GM18502 (cell line): ENCODE measurements at regions not wholly inside any gene's neighbourhood (a gene's known extent, or its start where the extent isn't known, plus 50 kb on each side); places are given as distances from the start of the nearest gene placed in this dataset.

ENCODE experiments used
- ATAC-seq: cut with Tn5 transposase; IDR thresholded peaks from one replicate; pipeline ENCODE4 v1.9.1; 2021; ENCODE audit warnings: mild to moderate bottlenecking; ENCODE audit not compliant: unreplicated experiment, poor library complexity

DNA sequence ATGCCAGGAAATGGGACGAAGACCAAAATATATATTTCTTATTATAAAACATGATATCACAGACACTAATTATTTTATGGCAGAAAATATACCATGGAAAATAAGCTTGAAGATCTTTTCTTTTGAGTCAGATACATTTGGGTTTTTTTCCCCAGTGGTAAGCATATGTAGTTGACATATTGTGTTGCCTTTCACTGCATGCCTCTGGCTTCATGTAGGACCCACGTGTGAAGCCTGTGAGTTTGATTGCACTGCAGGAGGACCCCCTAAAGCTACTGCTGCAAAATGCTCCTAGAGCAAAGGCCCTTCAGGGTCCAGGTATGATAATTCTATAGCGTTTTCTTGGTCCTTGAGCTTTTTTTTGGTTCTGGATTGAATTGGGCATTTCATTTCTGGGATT, 190.7 kb upstream of the KIRREL3 start:
- ATAC-seq = no peak

DNA sequence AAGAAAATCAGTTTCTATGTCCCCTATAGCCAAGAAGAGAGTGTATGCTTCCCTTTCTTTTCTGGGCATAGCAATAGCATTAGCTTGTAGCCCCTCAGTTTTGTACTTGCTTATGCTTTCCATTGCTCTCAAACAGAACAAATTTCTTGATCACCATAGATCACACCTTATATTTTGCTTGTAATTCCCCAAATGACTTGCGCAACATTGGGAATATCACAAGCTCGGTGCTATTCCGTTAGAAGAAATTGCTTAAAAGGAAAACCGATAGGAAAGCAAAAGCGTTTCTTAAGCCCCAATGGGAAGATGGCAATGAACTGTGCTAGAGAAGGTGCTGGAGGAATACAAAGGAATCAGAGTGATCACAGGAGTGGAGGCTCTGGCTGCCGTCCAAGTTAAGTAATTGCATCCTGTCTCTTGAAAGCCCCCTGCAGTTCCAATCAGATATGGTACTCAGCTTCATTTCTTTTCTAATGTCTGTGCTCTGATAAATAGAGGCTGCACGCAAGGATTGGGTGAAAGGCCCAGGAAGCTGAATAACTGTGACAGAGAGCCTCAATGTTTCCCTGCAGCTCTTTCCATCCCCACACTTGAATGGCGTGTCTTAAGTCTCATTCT, 182.1 kb upstream of the KIRREL3 start:
- ATAC-seq = no peak

DNA sequence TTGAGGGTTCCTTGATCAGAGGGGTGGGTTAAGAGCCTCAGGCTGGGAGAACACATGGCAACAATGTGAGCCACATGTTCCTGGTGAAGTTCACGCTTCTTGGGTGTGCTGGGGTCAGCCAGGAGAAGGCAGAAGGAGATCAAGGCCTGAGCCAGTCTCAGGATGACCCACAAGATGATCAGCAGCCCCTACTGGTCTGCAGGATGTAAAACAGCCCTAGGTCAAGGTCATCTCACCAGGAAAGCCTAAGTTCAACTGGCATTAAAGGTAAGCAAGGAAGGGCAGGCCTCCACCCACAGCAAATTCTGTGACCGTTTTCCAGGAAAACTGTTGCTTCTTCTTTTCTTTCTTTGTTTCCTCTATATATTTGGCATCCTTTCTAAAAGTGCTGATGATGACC, 156.7 kb upstream of the KIRREL3 start:
- no peak for ATAC-seq

DNA sequence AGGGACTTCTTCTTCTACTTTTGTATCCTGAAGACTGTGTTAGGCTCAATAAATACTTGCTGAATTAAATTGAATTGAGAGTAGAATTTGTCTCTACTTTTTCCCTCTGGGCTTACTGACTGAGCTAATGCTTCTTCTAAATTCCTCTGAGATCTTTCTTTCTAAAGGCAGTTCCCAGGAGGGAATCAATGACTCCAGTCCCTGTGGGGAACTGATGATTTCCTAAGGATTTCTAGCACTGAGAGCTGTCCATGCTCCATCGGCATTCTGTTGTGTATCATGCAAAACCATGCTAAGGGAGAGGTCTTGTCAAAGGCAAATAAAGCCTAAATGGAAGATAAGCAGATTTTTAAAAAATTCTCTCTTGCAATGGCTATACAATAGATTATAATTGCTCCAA, 148.8 kb upstream of the KIRREL3 start:
- ATAC-seq = no peak

DNA sequence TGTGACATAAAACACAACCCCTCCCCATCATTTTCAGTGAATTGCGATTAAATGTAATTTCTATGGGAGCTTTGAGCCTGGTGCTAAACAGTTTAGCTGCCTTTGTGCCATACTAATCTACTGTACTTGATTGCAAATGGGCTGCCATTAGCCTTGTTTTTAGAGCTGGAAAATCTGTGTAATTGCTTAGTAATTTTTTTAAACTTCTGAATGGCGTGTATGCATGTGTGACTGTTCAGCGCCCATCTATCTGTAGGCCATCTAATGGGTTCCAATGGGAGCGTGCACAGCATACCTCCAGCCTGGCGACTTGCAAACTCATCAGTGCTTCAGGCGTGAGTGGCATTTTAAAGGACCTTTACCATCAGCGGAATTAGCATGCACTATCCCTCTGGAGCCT, 142.7 kb upstream of the KIRREL3 start:
- no peak for ATAC-seq

DNA sequence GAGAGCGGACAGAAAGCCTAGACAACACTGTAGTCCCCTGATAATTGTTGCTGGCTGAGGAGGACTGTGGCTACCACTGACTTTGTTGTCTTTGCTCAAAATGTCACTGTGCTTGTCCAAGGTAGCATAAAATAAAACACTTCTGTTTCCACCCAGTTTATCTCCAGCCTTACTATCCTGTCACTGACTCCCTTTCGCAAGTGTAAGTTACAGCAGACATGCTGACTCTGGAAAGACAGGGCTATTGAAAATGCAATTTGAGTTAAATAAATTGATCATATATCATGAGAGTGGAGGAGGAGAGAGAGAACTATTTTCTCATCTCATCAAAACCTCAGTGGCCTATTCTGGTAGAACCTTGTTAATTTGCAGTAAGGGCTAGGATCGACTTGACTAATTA, 138.0 kb upstream of the KIRREL3 start:
- ATAC-seq = no peak

DNA sequence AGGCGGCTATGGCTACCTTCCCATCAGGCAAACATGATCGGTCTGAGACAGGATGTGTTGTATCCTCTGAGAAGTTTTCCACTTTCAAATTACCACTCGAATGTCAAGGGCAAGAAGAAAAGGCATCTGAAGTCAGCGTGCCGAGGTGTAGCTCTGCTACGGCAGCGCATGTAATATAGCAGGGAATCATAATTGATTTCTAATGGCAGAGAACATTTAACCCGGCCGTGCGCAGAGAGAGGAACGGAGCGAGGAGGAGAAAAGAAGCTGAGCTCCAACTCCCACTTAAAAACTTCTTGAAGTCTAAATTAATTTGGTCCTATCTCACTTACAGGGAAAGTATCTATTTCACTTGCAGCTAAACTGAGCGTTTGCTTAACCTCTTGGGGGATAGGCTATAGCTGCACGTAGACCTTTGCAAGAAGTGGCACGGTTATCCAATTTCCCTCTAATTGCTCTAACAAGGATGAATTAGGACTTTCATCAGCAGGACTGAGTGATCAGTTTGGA, 137.3 kb upstream of the KIRREL3 start:
- no peak for ATAC-seq

DNA sequence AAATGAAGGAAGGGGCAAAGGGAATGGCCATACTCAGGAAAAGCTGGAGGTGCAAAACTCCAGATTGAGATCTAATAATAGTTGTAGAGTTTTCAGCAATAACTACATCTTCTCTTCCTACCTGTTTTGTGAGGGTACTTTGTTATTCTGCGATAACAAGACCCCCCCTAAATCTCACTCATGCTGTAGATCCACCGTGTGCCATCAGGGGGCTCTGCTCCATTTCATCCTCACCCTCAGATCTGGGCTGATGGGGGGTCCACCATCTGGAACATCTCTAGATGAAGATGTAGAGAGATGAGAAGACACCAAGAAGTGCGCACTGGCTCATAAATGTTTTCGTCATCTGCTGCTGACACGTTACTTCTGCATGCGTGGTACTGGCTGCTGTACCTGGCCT, 135.9 kb upstream of the KIRREL3 start:
- no peak for ATAC-seq

DNA sequence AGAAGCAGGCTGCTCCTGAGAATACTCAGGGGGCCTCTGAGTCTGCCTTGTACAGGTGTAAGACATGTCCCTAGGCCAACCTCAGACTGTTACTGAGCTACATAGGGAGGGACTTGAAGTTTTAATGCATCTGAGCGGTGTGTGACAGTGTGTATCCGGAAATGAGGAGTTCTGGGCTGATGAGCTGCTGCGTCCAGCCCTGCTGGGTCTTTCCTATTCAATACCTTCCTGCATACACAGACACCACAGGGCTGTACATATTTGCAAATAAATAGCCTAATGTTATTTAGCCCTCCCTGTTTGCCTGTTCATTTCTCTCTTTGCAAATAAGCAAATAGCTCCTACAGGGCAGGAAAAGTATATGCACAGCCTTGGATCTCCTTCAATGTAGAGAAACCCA, 134.7 kb upstream of the KIRREL3 start:
- no peak for ATAC-seq

DNA sequence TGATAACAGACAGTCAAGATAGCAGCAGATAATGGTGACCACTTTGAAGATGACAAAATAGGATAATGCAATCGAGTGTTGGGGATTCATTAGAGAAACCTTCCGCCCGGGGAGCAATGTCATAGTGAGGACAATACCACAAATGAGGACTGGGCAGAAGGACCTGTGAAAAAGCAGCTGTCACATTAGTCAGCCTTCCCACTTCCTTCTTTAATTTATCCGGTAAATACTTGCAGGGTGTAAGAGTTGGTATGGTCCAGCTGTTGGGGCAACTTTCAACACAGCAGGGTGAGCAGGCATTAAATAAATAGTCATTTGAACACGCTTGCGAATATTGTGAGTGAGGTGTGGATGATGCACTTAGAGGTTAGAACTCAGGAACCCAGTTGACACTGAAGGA, 132.5 kb upstream of the KIRREL3 start:
- no peak for ATAC-seq

DNA sequence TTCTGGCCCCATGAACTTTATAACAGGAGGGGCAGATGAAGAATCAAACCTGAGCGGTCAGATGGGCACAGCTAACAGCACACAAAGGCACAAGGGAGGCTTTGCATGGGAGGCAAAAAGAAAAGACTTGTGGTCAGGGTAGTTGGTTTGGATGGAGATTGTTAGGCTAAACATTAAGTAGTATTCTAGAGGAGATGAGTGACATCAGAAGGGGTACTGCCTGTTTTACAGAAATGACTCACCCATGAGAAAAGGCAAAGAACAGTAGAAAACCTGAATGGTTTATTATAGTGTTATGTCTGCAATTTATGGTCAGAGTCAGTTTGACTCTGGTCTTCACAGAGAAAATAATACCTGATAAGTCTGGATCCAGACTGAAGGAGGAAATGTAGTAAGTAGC, 129.8 kb upstream of the KIRREL3 start:
- ATAC-seq = no peak

DNA sequence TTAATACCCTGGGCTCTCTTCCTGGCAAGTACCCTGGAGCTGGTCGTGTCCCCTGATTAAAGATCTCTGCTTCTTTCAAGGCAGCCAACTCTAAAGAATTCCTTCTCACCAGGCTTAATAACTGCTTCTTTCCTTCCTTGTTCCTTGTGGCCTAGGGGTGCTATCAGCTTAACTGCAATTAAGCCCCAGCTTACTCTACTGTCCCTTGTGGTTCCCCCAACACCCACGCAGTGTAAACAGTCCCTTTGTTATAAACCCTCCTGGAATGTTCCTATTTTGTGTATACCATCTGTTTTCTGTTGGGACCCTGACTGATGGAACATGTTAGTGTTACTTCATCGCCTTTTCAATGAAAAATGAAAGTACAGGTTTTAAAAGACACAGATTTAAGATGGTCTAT, 126.4 kb upstream of the KIRREL3 start:
- ATAC-seq = no peak

DNA sequence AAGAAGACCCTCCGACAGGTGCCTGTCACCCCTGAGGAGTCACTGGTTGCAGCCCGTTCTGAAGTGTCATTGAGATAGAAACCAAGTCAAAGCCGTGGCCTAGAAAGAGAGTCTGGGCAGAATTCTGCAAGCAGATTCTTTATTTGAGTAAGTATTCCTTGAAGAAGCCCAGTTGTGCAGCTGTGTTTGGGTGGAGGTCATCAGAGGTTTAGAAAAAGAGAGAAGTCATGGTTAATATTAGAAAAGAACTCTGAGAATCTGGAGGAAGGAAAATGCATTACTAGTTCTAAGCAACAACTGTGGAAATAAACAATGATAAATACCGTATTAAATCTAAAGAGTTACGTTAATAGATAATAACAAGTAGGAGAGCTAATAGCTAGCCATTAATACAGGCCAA, 118.8 kb upstream of the KIRREL3 start:
- no peak for ATAC-seq

DNA sequence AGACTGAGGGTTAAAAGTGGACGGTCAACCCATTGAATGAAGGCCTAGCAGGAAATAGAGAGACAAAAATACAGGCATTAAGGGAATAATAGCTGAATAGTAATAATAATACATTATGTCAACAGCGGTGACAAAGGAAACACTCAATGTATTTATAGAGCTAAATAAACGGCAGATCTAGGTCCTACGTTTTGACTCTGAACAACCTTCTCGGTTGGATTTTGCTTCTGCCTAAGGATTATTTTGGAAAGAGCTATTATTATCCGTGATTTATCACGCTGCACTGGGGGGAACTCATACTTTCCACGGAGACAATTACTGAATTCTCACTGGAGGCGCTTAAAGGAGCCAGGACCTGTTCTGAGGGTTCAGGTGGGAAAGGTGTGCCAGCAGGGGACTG, 118.2 kb upstream of the KIRREL3 start:
- no peak for ATAC-seq

DNA sequence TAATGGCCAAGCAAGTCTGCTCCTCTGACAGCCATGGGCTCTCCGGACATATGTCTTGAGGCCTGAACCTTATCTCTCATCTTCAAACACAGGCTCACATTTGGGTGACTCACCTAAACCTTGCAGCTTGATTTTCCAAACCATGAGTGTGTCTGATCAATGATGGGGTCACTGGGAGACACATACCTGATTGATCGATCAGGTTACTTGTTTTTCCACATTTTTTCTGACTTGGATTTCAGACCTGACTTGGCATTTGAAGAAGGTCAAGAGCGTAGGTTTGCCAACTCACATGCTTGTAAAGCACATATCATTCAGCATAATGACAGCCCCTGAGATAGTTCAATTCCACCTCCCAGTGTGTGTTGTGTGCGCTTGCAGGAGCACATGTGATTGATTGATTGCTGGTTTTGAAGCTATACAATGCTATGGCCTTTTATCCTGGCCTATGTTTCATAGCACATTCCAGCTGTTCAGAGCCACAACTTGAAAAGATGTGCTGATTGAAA, 116.7 kb upstream of the KIRREL3 start:
- ATAC-seq = no peak

DNA sequence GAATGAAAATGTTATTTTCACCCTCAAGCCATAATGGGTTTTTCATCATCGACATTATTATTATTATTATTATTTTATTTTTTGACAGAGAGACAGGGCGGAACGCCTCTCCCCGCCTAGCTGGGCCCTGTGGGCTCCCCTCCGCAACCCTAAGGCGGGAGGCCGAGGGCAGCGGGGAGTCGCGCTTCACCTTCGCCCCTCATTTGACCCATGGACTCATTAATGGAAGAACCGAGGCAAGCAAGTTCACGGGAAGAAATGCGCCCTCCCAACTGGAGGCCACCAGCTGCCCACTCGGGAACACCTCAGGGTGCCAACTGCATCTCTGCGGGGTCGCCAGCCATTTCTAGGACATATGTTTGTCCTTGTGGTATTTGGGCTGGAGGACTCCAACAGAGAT, 115.3 kb upstream of the KIRREL3 start:
- ATAC-seq = no peak

DNA sequence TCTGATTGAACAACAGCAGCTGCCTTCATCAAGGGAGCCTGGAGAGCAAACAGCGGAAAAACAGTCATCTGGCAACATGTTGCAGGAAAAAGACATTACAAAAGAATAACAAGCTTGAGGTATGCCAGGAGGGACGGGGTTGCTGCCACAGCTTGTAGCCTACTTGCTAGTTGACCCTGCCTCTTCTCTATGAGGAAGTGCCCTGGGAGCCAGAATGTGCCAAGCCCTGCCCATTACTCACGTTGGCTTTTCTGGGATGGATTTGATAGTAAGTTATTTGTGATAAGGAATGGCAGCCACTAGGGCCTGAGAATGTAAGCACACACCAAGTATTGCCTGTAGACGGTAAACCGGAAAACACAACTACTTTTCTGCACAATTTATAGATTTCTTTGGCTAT, 113.5 kb upstream of the KIRREL3 start:
- no peak for ATAC-seq

DNA sequence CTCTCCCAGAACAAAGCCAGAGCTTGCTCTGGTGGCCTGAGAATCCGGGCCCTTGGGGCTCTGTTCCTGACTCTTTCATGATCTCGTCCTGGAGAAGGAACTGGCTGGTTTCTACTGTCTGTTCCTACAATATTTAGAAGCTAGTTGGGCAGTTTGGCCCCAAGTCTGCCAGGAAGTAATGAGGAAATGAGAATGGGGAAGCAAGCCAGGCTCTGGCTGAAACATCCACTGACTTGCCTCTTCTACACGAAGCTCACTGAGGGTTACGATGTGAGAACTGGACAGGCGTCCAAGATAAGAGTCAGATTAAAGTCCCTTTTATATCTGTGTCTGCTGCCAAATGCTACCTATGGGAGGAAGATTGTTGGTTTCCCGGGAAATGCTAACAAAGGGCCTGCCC, 110.0 kb upstream of the KIRREL3 start:
- ATAC-seq = no peak

DNA sequence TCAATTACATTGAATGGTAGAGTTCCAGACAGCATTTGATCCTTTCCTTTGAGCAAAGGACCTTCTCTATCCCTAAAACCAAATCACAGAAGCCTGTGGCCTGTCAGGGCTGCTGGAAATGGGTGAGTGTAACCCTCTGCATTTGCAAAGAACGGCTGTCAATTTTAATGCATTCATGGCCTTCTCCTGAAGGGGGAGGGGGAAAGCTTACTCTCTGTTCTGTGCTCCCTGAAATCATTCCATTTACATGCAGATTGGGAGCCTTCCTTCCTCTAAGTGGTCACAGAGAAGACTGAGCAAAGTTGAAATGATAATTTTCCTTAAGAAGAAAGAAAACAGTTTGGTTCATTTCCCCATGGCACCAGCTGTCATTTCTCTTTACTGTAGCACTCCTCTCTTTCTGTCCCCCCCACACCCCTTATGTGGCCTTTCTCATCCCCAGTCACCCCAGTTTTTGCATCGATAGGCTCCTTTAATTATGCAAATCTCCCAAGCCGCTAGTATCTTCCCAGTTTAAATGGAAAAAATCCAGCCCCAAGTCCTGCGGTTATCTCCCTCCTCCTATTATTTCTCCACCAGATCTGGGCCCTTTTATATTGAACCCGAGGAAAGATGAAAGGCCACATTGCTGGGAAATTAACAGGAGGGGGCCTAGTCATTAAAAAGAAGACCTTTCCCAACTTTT, 109.4 kb upstream of the KIRREL3 start:
- ATAC-seq = no peak

DNA sequence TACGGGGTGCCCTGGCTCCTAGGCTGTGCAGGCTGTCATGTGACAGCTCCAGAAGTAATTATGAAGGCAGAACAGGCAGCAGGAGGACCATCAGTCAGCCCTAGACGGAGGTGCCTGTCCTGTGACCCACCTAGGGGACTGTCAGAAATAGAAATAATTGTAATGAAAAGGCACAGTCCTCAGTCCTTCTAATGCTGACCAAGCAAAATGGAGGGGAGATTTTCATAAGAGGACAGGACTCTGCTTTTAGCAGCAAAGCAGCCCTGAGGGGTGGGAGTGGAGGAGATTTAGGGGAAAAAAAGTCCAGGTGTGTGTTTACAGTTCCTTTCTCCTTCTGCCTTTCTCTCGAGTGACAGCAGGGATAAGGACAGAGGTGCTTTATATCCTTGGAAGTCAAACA, 108.3 kb upstream of the KIRREL3 start:
- ATAC-seq = no peak

DNA sequence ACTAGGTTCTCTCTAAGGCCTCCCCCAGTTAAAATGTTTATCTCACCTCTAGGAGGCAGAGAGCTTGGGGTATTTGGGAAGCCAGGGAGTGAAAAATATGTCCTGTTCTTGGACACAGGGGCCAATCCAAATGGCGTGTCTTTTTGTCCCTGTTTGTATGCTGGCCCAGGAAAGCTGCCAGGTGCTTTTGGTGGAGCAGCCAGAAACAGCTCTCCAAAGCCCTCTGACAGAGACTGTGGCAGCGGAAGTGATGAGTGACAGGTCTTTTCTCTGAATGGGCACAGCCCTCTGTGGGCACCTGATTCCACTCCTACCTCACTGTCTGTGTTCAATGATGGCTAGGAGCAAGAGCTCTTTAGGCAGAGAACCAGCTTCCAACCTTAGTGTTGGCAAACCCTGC, 106.4 kb upstream of the KIRREL3 start:
- ATAC-seq = no peak
